ENCODE measurements at regions not wholly inside any gene's neighbourhood (a gene's known extent, or its start where the extent isn't known, plus 50 kb on each side); places are given as distances from the start of the nearest gene placed in this dataset.
"Not testable (repeated sequence)": the region's sequence is repeated elsewhere in the genome, so short reads cannot be mapped to it uniquely, and the experiment has no call there.

DNA sequence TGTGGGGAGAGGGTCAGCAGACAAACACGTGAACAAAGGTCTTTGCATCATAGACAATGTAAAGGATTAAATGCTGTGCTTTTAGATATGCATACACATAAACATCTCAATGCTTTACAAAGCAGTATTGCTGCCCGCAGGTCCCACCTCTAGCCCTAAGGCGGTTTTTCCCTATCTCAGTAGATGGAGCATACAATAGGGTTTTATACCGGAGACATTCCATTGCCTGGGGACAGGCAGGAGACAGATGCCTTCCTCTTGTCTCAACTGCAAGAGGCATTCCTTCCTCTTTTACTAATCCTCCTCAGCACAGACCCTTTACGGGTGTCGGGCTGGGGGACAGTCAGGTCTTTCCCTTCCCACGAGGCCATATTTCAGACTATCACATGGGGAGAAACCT, 279.5 kb downstream of the AKAIN1 start:
- TF ChIP-seq, protein P1, sequence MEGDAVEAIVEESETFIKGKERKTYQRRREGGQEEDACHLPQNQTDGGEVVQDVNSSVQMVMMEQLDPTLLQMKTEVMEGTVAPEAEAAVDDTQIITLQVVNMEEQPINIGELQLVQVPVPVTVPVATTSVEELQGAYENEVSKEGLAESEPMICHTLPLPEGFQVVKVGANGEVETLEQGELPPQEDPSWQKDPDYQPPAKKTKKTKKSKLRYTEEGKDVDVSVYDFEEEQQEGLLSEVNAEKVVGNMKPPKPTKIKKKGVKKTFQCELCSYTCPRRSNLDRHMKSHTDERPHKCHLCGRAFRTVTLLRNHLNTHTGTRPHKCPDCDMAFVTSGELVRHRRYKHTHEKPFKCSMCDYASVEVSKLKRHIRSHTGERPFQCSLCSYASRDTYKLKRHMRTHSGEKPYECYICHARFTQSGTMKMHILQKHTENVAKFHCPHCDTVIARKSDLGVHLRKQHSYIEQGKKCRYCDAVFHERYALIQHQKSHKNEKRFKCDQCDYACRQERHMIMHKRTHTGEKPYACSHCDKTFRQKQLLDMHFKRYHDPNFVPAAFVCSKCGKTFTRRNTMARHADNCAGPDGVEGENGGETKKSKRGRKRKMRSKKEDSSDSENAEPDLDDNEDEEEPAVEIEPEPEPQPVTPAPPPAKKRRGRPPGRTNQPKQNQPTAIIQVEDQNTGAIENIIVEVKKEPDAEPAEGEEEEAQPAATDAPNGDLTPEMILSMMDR (IDR thresholded peaks at IDR 0.05), result not testable (repeated sequence)
- TF ChIP-seq EP300, POLR2A, POLR2AphosphoS5 (IDR thresholded peaks at IDR 0.05): not testable (repeated sequence)

Measured in suprapubic skin (tissue), 4 donors.